NCI-H460 (cell line): ENCODE measurements at regions not wholly inside any gene's neighbourhood (a gene's known extent, or its start where the extent isn't known, plus 50 kb on each side); places are given as distances from the start of the nearest gene placed in this dataset.
"Not testable (repeated sequence)": the region's sequence is repeated elsewhere in the genome, so short reads cannot be mapped to it uniquely, and the experiment has no call there.

Experiments
- DNase-seq: peaks from one replicate; pipeline ENCODE4 v3.0.0-alpha.2; 2016; ENCODE audit warnings: low read depth; ENCODE audit errors: extremely low read depth

DNA sequence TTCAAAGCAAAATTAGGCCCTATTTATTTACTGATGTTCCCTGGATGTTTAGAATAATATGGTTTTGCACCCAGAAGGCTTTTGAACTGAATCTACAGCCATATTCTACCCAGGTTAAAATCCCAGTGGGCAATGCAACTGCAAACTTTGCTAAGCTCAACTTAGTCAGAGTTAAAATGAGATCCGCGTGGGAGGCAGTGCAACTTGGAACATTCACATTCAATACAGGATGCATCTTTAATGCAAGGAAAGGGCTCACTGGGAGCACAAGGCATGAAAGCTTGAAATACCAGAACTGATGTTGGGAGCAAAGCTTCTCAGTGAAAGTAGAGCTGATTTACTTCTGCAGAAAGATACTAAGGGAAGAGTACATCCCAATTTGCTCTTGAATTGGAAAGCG is 281.2 kb upstream of the DEFB112 start:
- DNase-seq = no peak

- DNase-seq = no peak
Observed at GRCh38 chr6:50333696-50334095, 284.0 kb upstream of the DEFB112 start.

- no peak for DNase-seq
Observed at GRCh38 chr6:50337532-50338122, 287.9 kb upstream of the DEFB112 start.

DNA sequence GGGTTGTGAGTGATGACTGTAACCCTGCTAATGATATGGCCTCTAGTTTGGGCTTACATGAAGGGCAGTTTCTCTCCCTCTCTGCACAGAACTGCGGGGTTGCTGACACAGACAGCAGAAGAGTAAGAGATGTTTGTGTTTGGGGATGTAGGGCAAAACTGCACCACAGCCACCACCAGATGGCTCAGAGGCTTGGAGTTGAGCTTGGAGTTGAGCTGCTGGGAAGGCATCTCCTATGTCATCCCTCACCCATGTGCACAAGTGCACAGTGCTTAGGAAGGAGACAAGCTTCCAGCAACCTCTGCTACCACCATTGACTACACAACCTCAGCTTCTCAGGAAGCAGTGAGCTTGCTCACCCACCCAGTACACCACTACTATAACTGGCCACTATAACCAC is 303.9 kb upstream of the DEFB112 start:
- DNase-seq = no peak

DNA sequence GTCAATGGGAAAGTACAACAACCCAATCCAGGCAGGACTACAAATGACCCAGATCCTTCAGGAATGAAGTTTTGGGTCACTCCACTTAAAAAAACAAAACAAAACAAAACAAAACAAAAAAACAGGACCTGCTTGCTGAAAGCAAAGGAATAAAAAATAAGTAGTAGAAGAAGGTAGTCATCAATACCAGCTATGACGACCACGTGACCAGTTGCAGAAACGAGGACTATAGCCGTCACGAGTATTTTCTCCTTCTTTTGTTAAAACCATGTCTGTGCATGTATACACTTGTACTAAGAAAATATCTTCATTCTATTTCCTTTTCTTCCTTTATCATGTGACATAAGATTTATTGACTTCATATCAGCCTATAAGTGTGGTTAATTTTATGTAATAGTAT is 308.4 kb upstream of the DEFB112 start:
- DNase-seq = no peak

DNA sequence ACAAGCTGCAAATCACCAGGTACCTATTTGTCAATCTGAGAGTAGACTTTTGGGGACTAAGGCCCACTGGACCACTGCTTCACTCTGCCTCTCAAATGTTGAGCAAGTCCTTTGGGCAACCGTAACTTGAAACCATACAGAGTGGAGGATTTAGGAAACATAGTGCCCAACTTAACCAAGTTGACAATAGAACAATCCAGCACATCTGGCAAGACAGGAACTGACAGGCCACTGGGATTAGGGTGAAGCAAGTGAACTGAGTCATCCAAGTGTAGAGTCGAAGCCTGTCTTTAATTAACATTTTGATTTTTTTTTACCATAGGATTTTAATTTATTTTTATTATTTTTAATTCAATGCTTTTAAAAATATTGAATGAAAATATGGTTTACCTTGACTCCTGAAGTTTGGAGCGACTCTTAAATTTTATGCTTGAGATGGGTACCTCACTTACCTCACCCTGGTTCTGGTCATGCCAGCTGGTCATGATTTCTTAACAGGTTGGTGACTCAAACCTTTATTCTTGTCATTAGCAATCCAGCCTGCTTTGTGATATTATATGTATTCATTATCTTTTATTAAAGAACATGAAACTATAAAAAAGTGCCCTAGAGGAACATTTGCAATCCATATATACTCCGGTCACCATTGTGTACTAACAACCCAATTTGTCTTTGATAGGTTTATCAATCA is 312.1 kb upstream of the DEFB112 start:
- DNase-seq = no peak

GRCh38 chr6:50362706-50363105 is 313.0 kb upstream of the DEFB112 start:
- no peak for DNase-seq

DNA sequence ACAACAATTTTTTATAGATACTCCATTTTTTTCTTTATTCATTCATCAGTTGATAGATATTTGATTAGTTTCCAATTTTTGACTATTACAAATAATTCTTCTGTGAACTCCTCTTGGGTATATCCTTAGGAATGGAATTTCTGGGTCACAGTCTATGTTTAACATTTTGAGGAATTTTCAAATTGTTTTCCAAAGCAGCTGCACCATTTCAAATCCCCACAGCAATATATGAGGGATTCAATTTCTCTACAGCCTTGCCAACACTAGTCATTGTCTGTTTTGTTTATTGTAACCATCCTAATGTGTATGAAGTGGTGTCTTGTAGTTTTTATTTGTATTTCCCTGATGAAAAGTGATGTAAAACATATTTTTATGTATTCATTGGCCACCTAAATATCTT is 320.3 kb upstream of the DEFB112 start:
- no peak for DNase-seq

DNA sequence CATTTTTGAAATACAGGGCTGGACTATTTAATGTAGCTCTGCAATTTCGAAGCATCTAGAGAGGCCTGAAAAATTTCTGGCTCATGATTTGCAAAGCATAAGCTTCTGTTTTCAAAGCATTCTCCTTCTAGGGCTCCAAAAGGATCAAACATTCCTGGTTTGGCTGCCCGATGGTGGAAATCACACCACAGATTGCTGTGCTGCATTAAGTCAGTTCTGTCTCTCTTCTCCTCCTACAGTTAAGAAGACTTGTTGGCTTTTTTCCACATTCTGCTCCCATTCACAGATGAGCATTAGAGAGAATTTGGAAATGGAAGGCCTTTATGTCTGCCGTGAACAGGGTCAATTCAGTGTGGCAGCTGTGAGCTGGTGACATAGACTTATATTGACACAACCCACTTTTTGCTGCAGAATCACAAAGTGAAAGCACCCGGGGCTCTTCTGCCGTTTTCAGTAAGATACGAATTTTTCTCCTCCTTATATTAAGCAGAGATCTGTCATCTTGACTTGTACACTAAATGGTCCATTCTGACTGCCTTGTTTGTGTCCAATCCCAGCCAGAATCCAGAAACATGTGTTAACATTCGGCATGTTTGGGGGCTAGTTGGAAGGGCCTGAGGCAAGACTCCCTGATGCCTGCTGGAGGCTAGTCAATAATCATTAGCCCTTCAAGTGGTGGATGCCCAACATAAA is 330.8 kb upstream of the DEFB112 start:
- DNase-seq = no peak

DNA sequence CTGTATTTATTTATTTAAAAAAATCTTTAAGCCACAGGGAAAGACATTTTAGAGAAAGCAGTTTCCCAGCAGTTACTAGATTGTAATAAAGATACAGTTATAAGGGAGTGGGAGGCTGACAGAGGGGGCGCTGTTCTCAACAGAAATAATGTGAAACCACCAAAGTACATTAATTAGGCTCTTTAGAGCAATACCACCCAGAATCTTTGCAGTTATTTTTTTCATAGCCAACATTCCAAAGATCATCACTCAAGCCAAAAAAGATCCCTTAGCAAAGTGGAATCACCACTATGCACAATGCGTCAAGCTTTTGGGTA is 331.3 kb upstream of the DEFB112 start:
- DNase-seq = no peak

GRCh38 chr6:50390416-50390815 is 322.9 kb upstream of the TFAP2D start:
- DNase-seq = no peak

GRCh38 chr6:50394139-50394538 is 319.2 kb upstream of the TFAP2D start:
- DNase-seq = not testable (repeated sequence)

DNA sequence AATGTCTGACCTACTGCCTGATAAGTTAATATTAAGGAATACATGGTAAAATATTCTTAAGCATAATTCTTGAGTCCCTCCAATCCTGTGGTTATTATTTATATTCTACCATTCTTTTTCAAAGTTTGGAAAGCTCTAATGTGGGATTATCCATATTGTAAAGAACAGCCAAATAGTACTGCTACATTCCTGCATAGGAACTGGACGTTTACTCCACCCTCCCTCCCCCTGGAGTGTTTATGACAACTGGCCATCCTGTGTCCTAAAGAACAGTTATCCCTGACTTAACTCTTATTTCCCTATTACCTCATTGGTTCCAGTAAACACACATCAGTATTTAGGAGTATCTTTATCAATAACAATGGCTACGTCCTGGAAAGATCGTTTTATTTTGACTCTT is 308.7 kb upstream of the TFAP2D start:
- no peak for DNase-seq

DNA sequence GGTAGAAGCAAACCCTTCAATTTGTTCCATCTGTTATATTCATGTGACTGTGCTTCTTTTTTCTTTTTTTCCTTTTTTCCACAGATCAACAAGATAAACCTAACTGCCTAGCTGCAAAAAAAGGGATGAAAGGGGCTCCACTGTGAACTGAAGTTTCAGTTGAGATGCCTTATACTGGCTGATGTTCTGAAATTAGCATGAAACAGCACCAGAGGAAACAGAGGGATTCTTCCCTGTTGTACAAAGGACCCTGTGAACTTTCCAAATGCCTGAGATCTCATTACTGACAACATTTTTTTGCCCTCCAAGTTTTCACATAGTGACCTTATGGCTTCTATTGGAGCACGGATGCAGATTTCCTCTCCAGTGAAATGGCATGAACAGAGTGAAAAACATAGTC is 302.7 kb upstream of the TFAP2D start:
- DNase-seq = no peak

- DNase-seq = not testable (repeated sequence)
Observed at GRCh38 chr6:50421041-50421440, 292.3 kb upstream of the TFAP2D start.

DNA sequence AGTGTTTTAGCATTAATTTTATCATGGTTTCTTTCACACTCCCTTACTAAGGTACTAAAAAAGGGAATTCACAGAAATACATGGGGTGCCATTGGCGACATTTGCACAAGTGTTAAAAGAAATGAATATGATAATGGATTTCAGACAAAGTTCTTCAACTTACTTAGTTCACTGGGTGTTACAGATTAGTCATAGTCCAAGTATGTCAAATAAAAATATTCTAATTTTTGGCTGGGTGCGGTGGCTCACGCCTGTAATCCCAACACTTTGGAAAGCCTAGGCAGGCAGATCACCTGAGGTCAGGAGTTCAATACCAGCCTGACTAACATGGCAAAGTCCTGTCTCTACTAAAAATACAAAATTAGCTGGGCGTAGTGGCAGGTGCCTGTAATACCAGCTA is 286.1 kb upstream of the TFAP2D start:
- DNase-seq = no peak

GRCh38 chr6:50437901-50438300 is 275.4 kb upstream of the TFAP2D start:
- no peak for DNase-seq

DNA sequence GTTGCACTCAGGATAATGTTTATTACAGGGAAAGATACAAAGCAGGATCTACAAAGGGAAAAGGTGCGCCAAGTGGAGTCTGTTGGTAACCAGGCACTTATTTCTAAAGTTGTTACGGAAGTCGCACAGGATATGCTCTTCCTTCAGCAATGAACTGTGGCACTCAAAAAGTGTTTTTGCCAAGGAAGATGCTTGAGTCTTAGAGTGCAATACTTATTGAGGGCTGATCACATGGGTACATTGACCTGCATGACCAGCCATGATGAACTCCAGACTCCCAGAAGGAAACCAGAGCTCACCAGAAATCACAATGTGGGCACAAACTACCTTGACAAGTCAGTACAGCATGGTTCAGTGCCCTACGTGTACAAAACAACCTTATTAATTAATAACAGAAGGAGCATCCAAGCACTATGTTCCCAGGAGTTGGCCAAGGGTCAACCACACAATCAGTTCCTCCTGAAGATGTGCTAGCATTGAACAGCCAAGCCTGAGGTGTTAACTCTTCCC is 270.7 kb upstream of the TFAP2D start:
- no peak for DNase-seq

GRCh38 chr6:50443144-50443543 is 270.2 kb upstream of the TFAP2D start:
- DNase-seq = no peak

- DNase-seq = no peak
Observed at GRCh38 chr6:50449128-50449527, 264.2 kb upstream of the TFAP2D start.

- DNase-seq = no peak
Observed at GRCh38 chr6:50451826-50452400, 261.4 kb upstream of the TFAP2D start.

DNA sequence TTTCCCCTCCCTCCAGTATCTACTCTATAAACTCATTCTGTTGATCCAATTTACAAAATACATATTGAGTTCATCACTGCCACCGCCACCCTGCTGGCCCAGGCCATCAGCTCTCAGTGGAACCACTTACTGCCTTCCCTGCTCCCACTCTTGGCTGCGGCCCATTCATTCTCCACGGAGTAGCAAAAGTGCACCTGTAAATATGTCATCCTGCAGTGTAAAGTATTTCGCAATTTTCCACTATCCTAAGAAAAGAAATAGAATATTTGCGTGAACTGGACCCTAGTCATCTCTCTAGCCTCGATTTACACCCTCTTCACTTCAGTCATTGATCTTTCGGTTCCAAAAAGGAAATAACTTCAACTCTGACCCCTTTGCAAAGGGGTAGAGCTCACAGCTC is 258.3 kb upstream of the TFAP2D start:
- DNase-seq = no peak
